Stomach (tissue), 8 donors: ENCODE measurements at regions not wholly inside any gene's neighbourhood (a gene's known extent, or its start where the extent isn't known, plus 50 kb on each side); places are given as distances from the start of the nearest gene placed in this dataset.

ENCODE experiments used
- DNase-seq, 2 donors: peaks; one replicate each; pipeline versions ENCODE4 v3.0.0 to v3.0.0-alpha.2; 2013 to 2019
- H3K27ac ChIP-seq, 5 donors: fragments of 200-600 bp in 4 of 5; sonication (generic) in 4 of 5; one replicate each; pipeline ENCODE4 v1.5.1; 2013 to 2019; ENCODE audit warnings: mild to moderate bottlenecking in 1 of 5, moderate library complexity in 1 of 5
- H3K27me3 ChIP-seq, 3 donors: fragments of 200-600 bp; sonication (generic); one replicate each; pipeline ENCODE4 v1.5.1; 2017 to 2019; ENCODE audit warnings: mixed run types in 1 of 3
- H3K36me3 ChIP-seq, 4 donors: fragments of 200-600 bp; sonication (generic); 1 replicate in 3 of 4; 2 replicates in 1 of 4; pipeline ENCODE4 v1.5.1; 2016 to 2019
- H3K4me1 ChIP-seq, 4 donors: fragments of 200-600 bp; sonication (generic); one replicate each; pipeline ENCODE4 v1.5.1; 2016 to 2019
- H3K4me3 ChIP-seq, 4 donors: fragments of 200-600 bp; sonication (generic) in 3 of 4; one replicate each; pipeline ENCODE4 v1.5.1; 2016 to 2019; ENCODE audit warnings: mild to moderate bottlenecking in 1 of 4
- H3K9me3 ChIP-seq, 4 donors: fragments of 200-600 bp; sonication (generic); one replicate each; pipeline ENCODE4 v1.5.1; 2016 to 2019
- CTCF ChIP-seq, 7 experiments: fragments of 450-650 bp in 4 of 7; fragments of 200-600 bp in 3 of 7; sonication (generic) in 3 of 7; IDR thresholded peaks; one replicate each; pipeline ENCODE4 v1.5.1; 2016 to 2019; ENCODE audit warnings: antibody characterized with exemption in 7 of 7, control low read depth in 2 of 7, mild to moderate bottlenecking in 1 of 7
- EP300 ChIP-seq: sonication (generic); formaldehyde crosslinking; IDR thresholded peaks from one replicate; pipeline ENCODE4 v1.6.1; 2017; ENCODE audit warnings: antibody characterized with exemption
- POLR2A ChIP-seq, 4 donors: fragments of 450-650 bp; IDR thresholded peaks; one replicate each; pipeline ENCODE4 v1.6.1; 2016; ENCODE audit warnings: antibody characterized with exemption in 4 of 4, control low read depth in 2 of 4, mild to moderate bottlenecking in 1 of 4, moderate library complexity in 1 of 4
- POLR2AphosphoS5 ChIP-seq, 3 donors: sonication (generic); formaldehyde crosslinking; IDR thresholded peaks; one replicate each; pipeline ENCODE4 v1.6.1; 2016; ENCODE audit warnings: antibody characterized with exemption in 3 of 3
- WGBS, 5 donors: extraction: QIAGEN DNeasy Blood & Tissue Kit in 3 of 5; methylation state at CpG; one replicate each; pipeline versions ENCODE4 v1.1.5 to v1.1.7; 2013 to 2018; 5-methylcytosine and 5-hydroxymethylcytosine counted together
- intact Hi-C: fragments of 100-400 bp; cut with DNase I; formaldehyde crosslinking; loops from one replicate; pipeline ENCODE4 v1.15.1; 2023; ENCODE audit warnings: low total_unique reads
- donor health status: healthy with polysubstance abuse.
- donor health status: Bipolar disorder and iron deficiency.
- donor health status: healthy.

- no peak for DNase-seq
Observed at GRCh38 chrX:124651031-124651430, 304.7 kb downstream of the SH2D1A start.

GRCh38 chrX:124665621-124666400 is 319.4 kb downstream of the SH2D1A start:
- no peak for TF ChIP-seq POLR2AphosphoS5 (IDR thresholded peaks at IDR 0.05)
- no peak for TF ChIP-seq CTCF (IDR thresholded peaks at IDR 0.05)
- TF ChIP-seq POLR2A (IDR thresholded peaks at IDR 0.05), result no peak
- no peak for TF ChIP-seq EP300
- Histone ChIP-seq H3K27ac (no peak overlapping the region), H3K4me3 (no peak overlapping the region), H3K27me3 (no peaks in the 10 kb centered on the region), H3K4me1 (no peaks in the 10 kb centered on the region), H3K9me3 (no peaks in the 10 kb centered on the region), H3K36me3 (no peaks in the 10 kb centered on the region)
- WGBS, 5 donors, result 23 to 35% (median 23%) methylated on average over 7 of the region's 7 CpGs
- DNase-seq, result no peak
- intact Hi-C loops, result no loop called here

More at GRCh38 chrX:124651031-124651430, 304.7 kb downstream of the SH2D1A start:
- intact Hi-C loops, result no loop called here
- H3K36me3 ChIP-seq, result no peaks in the 10 kb centered on the region
- H3K4me1 ChIP-seq, result no peaks in the 10 kb centered on the region
- TF ChIP-seq CTCF (IDR thresholded peaks at IDR 0.05), result no peak
- no peak for TF ChIP-seq POLR2AphosphoS5 (IDR thresholded peaks at IDR 0.05)
- no peak for TF ChIP-seq EP300
- no peak for TF ChIP-seq POLR2A (IDR thresholded peaks at IDR 0.05)
- no peak overlapping the region for H3K4me3 ChIP-seq
- WGBS, 5 donors, result 43 to 50% (median 46%) methylated on average over 4 of the region's 4 CpGs
- H3K27ac ChIP-seq, result no peak overlapping the region
- no peaks in the 10 kb centered on the region for H3K9me3 ChIP-seq
- no peaks in the 10 kb centered on the region for H3K27me3 ChIP-seq

GRCh38 chrX:124679199-124679598 is 332.8 kb downstream of the SH2D1A start:
- no peak overlapping the region for H3K27ac ChIP-seq
- H3K36me3 ChIP-seq, result no peaks in the 10 kb centered on the region
- no peak overlapping the region for H3K4me3 ChIP-seq
- no peak for TF ChIP-seq POLR2AphosphoS5 (IDR thresholded peaks at IDR 0.05)
- TF ChIP-seq EP300, result no peak
- no peak for TF ChIP-seq CTCF (IDR thresholded peaks at IDR 0.05)
- no peak for TF ChIP-seq POLR2A (IDR thresholded peaks at IDR 0.05)
- WGBS, 5 donors, result 38 to 46% (median 42%) methylated on average over 3 of the region's 3 CpGs
- H3K4me1 ChIP-seq, result no peaks in the 10 kb centered on the region
- peak in 1 of 2 donors; percentile 26 for DNase-seq
- intact Hi-C loops, result no loop called here
- no peaks in the 10 kb centered on the region for H3K27me3 ChIP-seq
- peaks cover 0 to under 1% (median under 1%) of the 10 kb centered on the region in 4 donors for H3K9me3 ChIP-seq

GRCh38 chrX:124680287-124680686 is 333.9 kb downstream of the SH2D1A start:
- Histone ChIP-seq H3K27ac (no peak overlapping the region), H3K9me3 (peaks cover 0 to 11% (median 5%) of the 10 kb centered on the region in 4 donors), H3K36me3 (no peaks in the 10 kb centered on the region), H3K4me3 (no peak overlapping the region), H3K27me3 (no peaks in the 10 kb centered on the region), H3K4me1 (no peaks in the 10 kb centered on the region)
- no peak for DNase-seq
- WGBS, 5 donors, result 42 to 63% (median 50%) methylated on average over 2 of the region's 2 CpGs
- intact Hi-C loops, result no loop called here
- no peak for TF ChIP-seq CTCF (IDR thresholded peaks at IDR 0.05)
- no peak for TF ChIP-seq POLR2A (IDR thresholded peaks at IDR 0.05)
- no peak for TF ChIP-seq EP300
- no peak for TF ChIP-seq POLR2AphosphoS5 (IDR thresholded peaks at IDR 0.05)
